ENCODE measurements at regions not wholly inside any gene's neighbourhood (a gene's known extent, or its start where the extent isn't known, plus 50 kb on each side); places are given as distances from the start of the nearest gene placed in this dataset.

- Histone ChIP-seq H3K4me3 (no peak overlapping the region), H3K36me3 (no peaks in the 10 kb centered on the region), H3K27ac (no peak overlapping the region), H3K9me3 (no peaks in the 10 kb centered on the region), H3K4me1 (replicated peaks) (no peaks in the 10 kb centered on the region), H3K27me3 (replicated peaks; ENCODE audit: insufficient read depth) (no peaks in the 10 kb centered on the region)
- WGBS = 73% methylated on average over 2 of the region's 2 CpGs
- TF ChIP-seq CTCF (IDR thresholded peaks at IDR 0.05) = no peak
- no peak for TF ChIP-seq POLR2A (IDR thresholded peaks at IDR 0.05)
- no peak for TF ChIP-seq POLR2AphosphoS5 (IDR thresholded peaks at IDR 0.05)
- DNase-seq (ENCODE audit: low spot score) = no peak
- intact Hi-C loops (cut with DNase I) = no loop called here
Measured at GRCh38 chr13:83311886-83312577, 570.2 kb downstream of the SLITRK1 start.

- DNase-seq (ENCODE audit: low spot score) = no peak
- Histone ChIP-seq H3K4me3 (no peak overlapping the region), H3K36me3 (no peaks in the 10 kb centered on the region), H3K9me3 (no peaks in the 10 kb centered on the region), H3K27me3 (replicated peaks; ENCODE audit: insufficient read depth) (no peaks in the 10 kb centered on the region), H3K27ac (no peak overlapping the region), H3K4me1 (replicated peaks) (no peaks in the 10 kb centered on the region)
- intact Hi-C loops (cut with DNase I) = no loop called here
- TF ChIP-seq CTCF (IDR thresholded peaks at IDR 0.05) (no peak), POLR2AphosphoS5 (IDR thresholded peaks at IDR 0.05) (no peak), POLR2A (IDR thresholded peaks at IDR 0.05) (no peak)
- WGBS = 81% methylated on average over 1 of the region's 1 CpG
Measured at GRCh38 chr13:83298617-83299016, 583.7 kb downstream of the SLITRK1 start.

- H3K36me3 ChIP-seq = no peaks in the 10 kb centered on the region
- no peaks in the 10 kb centered on the region for H3K4me1 ChIP-seq (replicated peaks)
- no peaks in the 10 kb centered on the region for H3K27me3 ChIP-seq (replicated peaks; ENCODE audit: insufficient read depth)
- H3K27ac ChIP-seq = no peak overlapping the region
- intact Hi-C loops (cut with DNase I) = no loop called here
- no peak for TF ChIP-seq POLR2AphosphoS5 (IDR thresholded peaks at IDR 0.05)
- TF ChIP-seq POLR2A (IDR thresholded peaks at IDR 0.05) = no peak
- no peak for TF ChIP-seq CTCF (IDR thresholded peaks at IDR 0.05)
- H3K4me3 ChIP-seq = no peak overlapping the region
- no peaks in the 10 kb centered on the region for H3K9me3 ChIP-seq
- no peak for DNase-seq (ENCODE audit: low spot score)
- 70% methylated on average over 8 of the region's 8 CpGs for WGBS
Measured at GRCh38 chr13:83297586-83298290, 584.5 kb downstream of the SLITRK1 start.

GRCh38 chr13:83295686-83296085 is 586.6 kb downstream of the SLITRK1 start:
- intact Hi-C loops (cut with DNase I) = no loop called here
- no peak for DNase-seq (ENCODE audit: low spot score)
- H3K9me3 ChIP-seq = no peaks in the 10 kb centered on the region
- H3K36me3 ChIP-seq = no peaks in the 10 kb centered on the region
- no peaks in the 10 kb centered on the region for H3K27me3 ChIP-seq (replicated peaks; ENCODE audit: insufficient read depth)
- no peak overlapping the region for H3K4me3 ChIP-seq
- H3K27ac ChIP-seq = no peak overlapping the region
- no peaks in the 10 kb centered on the region for H3K4me1 ChIP-seq (replicated peaks)
- TF ChIP-seq POLR2AphosphoS5 (IDR thresholded peaks at IDR 0.05) = no peak
- TF ChIP-seq CTCF (IDR thresholded peaks at IDR 0.05) = no peak
- TF ChIP-seq POLR2A (IDR thresholded peaks at IDR 0.05) = no peak

- no peak overlapping the region for H3K4me3 ChIP-seq
- no peak overlapping the region for H3K27ac ChIP-seq
- H3K36me3 ChIP-seq = no peaks in the 10 kb centered on the region
- H3K9me3 ChIP-seq = no peaks in the 10 kb centered on the region
- no peaks in the 10 kb centered on the region for H3K4me1 ChIP-seq (replicated peaks)
- no peak for DNase-seq (ENCODE audit: low spot score)
- no peaks in the 10 kb centered on the region for H3K27me3 ChIP-seq (replicated peaks; ENCODE audit: insufficient read depth)
- TF ChIP-seq POLR2AphosphoS5 (IDR thresholded peaks at IDR 0.05) = no peak
- no peak for TF ChIP-seq CTCF (IDR thresholded peaks at IDR 0.05)
- intact Hi-C loops (cut with DNase I) = no loop called here
Measured at GRCh38 chr13:83286737-83287136, 595.5 kb downstream of the SLITRK1 start.
